ENCODE measurements at regions not wholly inside any gene's neighbourhood (a gene's known extent, or its start where the extent isn't known, plus 50 kb on each side); places are given as distances from the start of the nearest gene placed in this dataset.
"Not testable (repeated sequence)": the region's sequence is repeated elsewhere in the genome, so short reads cannot be mapped to it uniquely, and the experiment has no call there.

GRCh38 chr22:22817468-22818201 lies 70.0 kb upstream of the IGLL5 start:
- no peak overlapping the region for H3K9ac ChIP-seq (ENCODE audit: low read length)
- no peak overlapping the region for H3K27ac ChIP-seq (ENCODE audit: low read length)
- H3K27me3 ChIP-seq (ENCODE audit: control insufficient read depth, insufficient read depth, low read length): peaks cover 27% of the 10 kb centered on the region
- H3K4me3 ChIP-seq (ENCODE audit: low read length): no peak overlapping the region
- no peaks in the 10 kb centered on the region for H3K9me3 ChIP-seq (ENCODE audit: control insufficient read depth, low read depth, low read length)
- no peaks in the 10 kb centered on the region for H3K4me1 ChIP-seq (ENCODE audit: control insufficient read depth, low read depth, low read length)
- H3K36me3 ChIP-seq (ENCODE audit: control insufficient read depth, low read depth, low read length): no peaks in the 10 kb centered on the region

- H3K36me3 ChIP-seq (ENCODE audit: control insufficient read depth, low read depth, low read length): no peaks in the 10 kb centered on the region
- H3K27ac ChIP-seq (ENCODE audit: low read length): no peak overlapping the region
- peaks cover 22% of the 10 kb centered on the region for H3K27me3 ChIP-seq (ENCODE audit: control insufficient read depth, insufficient read depth, low read length)
- H3K9me3 ChIP-seq (ENCODE audit: control insufficient read depth, low read depth, low read length): no peaks in the 10 kb centered on the region
- H3K9ac ChIP-seq (ENCODE audit: low read length): no peak overlapping the region
- H3K4me3 ChIP-seq (ENCODE audit: low read length): no peak overlapping the region
- H3K4me1 ChIP-seq (ENCODE audit: control insufficient read depth, low read depth, low read length): no peaks in the 10 kb centered on the region
Observed at GRCh38 chr22:22818202-22818538, 69.4 kb upstream of the IGLL5 start.

- Histone ChIP-seq H3K4me3 (ENCODE audit: low read length) (no peak overlapping the region), H3K9ac (ENCODE audit: low read length) (no peak overlapping the region)
Observed at GRCh38 chr22:22818861-22819855, 68.5 kb upstream of the IGLL5 start.

GRCh38 chr22:22820076-22820475 lies 67.5 kb upstream of the IGLL5 start:
- H3K9ac ChIP-seq (ENCODE audit: low read length): no peak overlapping the region
- no peaks in the 10 kb centered on the region for H3K4me1 ChIP-seq (ENCODE audit: control insufficient read depth, low read depth, low read length)
- H3K27me3 ChIP-seq (ENCODE audit: control insufficient read depth, insufficient read depth, low read length): peaks cover 20% of the 10 kb centered on the region
- H3K4me3 ChIP-seq (ENCODE audit: low read length): no peak overlapping the region
- no peaks in the 10 kb centered on the region for H3K9me3 ChIP-seq (ENCODE audit: control insufficient read depth, low read depth, low read length)
- H3K36me3 ChIP-seq (ENCODE audit: control insufficient read depth, low read depth, low read length): no peaks in the 10 kb centered on the region
- H3K27ac ChIP-seq (ENCODE audit: low read length): no peak overlapping the region

More at GRCh38 chr22:22818861-22819855, 68.5 kb upstream of the IGLL5 start:
- Histone ChIP-seq H3K9me3 (ENCODE audit: control insufficient read depth, low read depth, low read length) (no peaks in the 10 kb centered on the region), H3K27ac (ENCODE audit: low read length) (no peak overlapping the region), H3K36me3 (ENCODE audit: control insufficient read depth, low read depth, low read length) (no peaks in the 10 kb centered on the region), H3K27me3 (ENCODE audit: control insufficient read depth, insufficient read depth, low read length) (peaks cover 20% of the 10 kb centered on the region), H3K4me1 (ENCODE audit: control insufficient read depth, low read depth, low read length) (no peaks in the 10 kb centered on the region)

- no peaks in the 10 kb centered on the region for H3K36me3 ChIP-seq (ENCODE audit: control insufficient read depth, low read depth, low read length)
- no peak overlapping the region for H3K27ac ChIP-seq (ENCODE audit: low read length)
- H3K9ac ChIP-seq (ENCODE audit: low read length): no peak overlapping the region
- no peaks in the 10 kb centered on the region for H3K9me3 ChIP-seq (ENCODE audit: control insufficient read depth, low read depth, low read length)
- H3K4me1 ChIP-seq (ENCODE audit: control insufficient read depth, low read depth, low read length): no peaks in the 10 kb centered on the region
- peaks cover 19% of the 10 kb centered on the region for H3K27me3 ChIP-seq (ENCODE audit: control insufficient read depth, insufficient read depth, low read length)
- H3K4me3 ChIP-seq (ENCODE audit: low read length): no peak overlapping the region
Observed at GRCh38 chr22:22820626-22821025, 67.0 kb upstream of the IGLL5 start.

- Histone ChIP-seq H3K27ac (ENCODE audit: low read length) (no peak overlapping the region), H3K4me1 (ENCODE audit: control insufficient read depth, low read depth, low read length) (no peaks in the 10 kb centered on the region), H3K4me3 (ENCODE audit: low read length) (no peak overlapping the region), H3K27me3 (ENCODE audit: control insufficient read depth, insufficient read depth, low read length) (peaks cover 12% of the 10 kb centered on the region), H3K36me3 (ENCODE audit: control insufficient read depth, low read depth, low read length) (no peaks in the 10 kb centered on the region), H3K9me3 (ENCODE audit: control insufficient read depth, low read depth, low read length) (no peaks in the 10 kb centered on the region), H3K9ac (ENCODE audit: low read length) (no peak overlapping the region)
Observed at GRCh38 chr22:22821340-22821739, 66.3 kb upstream of the IGLL5 start.

GRCh38 chr22:22822106-22822505 lies 65.5 kb upstream of the IGLL5 start:
- no peak overlapping the region for H3K9ac ChIP-seq (ENCODE audit: low read length)
- H3K27me3 ChIP-seq (ENCODE audit: control insufficient read depth, insufficient read depth, low read length): peaks cover 6% of the 10 kb centered on the region
- H3K4me3 ChIP-seq (ENCODE audit: low read length): no peak overlapping the region
- no peak overlapping the region for H3K27ac ChIP-seq (ENCODE audit: low read length)
- no peaks in the 10 kb centered on the region for H3K9me3 ChIP-seq (ENCODE audit: control insufficient read depth, low read depth, low read length)
- H3K4me1 ChIP-seq (ENCODE audit: control insufficient read depth, low read depth, low read length): no peaks in the 10 kb centered on the region
- H3K36me3 ChIP-seq (ENCODE audit: control insufficient read depth, low read depth, low read length): no peaks in the 10 kb centered on the region

GRCh38 chr22:22822553-22822952 lies 65.1 kb upstream of the IGLL5 start:
- not testable (repeated sequence) for H3K9ac ChIP-seq (ENCODE audit: low read length); H3K36me3 ChIP-seq (ENCODE audit: control insufficient read depth, low read depth, low read length); H3K4me1 ChIP-seq (ENCODE audit: control insufficient read depth, low read depth, low read length); H3K27ac ChIP-seq (ENCODE audit: low read length); H3K9me3 ChIP-seq (ENCODE audit: control insufficient read depth, low read depth, low read length); H3K4me3 ChIP-seq (ENCODE audit: low read length); H3K27me3 ChIP-seq (ENCODE audit: control insufficient read depth, insufficient read depth, low read length)

- Histone ChIP-seq H3K27ac (ENCODE audit: low read length) (no peak overlapping the region), H3K4me1 (ENCODE audit: control insufficient read depth, low read depth, low read length) (no peaks in the 10 kb centered on the region), H3K9me3 (ENCODE audit: control insufficient read depth, low read depth, low read length) (no peaks in the 10 kb centered on the region), H3K4me3 (ENCODE audit: low read length) (no peak overlapping the region), H3K27me3 (ENCODE audit: control insufficient read depth, insufficient read depth, low read length) (peaks cover 6% of the 10 kb centered on the region), H3K9ac (ENCODE audit: low read length) (no peak overlapping the region), H3K36me3 (ENCODE audit: control insufficient read depth, low read depth, low read length) (no peaks in the 10 kb centered on the region)
Observed at GRCh38 chr22:22823131-22823810, 64.3 kb upstream of the IGLL5 start.

GRCh38 chr22:22824340-22825212 lies 63.0 kb upstream of the IGLL5 start:
- Histone ChIP-seq H3K36me3 (ENCODE audit: control insufficient read depth, low read depth, low read length) (no peaks in the 10 kb centered on the region), H3K4me1 (ENCODE audit: control insufficient read depth, low read depth, low read length) (no peaks in the 10 kb centered on the region), H3K4me3 (ENCODE audit: low read length) (no peak overlapping the region), H3K9me3 (ENCODE audit: control insufficient read depth, low read depth, low read length) (no peaks in the 10 kb centered on the region), H3K27me3 (ENCODE audit: control insufficient read depth, insufficient read depth, low read length) (peaks cover 6% of the 10 kb centered on the region), H3K9ac (ENCODE audit: low read length) (no peak overlapping the region), H3K27ac (ENCODE audit: low read length) (no peak overlapping the region)

- no peaks in the 10 kb centered on the region for H3K4me1 ChIP-seq (ENCODE audit: control insufficient read depth, low read depth, low read length)
Observed at GRCh38 chr22:22825213-22825593, 62.4 kb upstream of the IGLL5 start.

More at GRCh38 chr22:22825213-22825593, 62.4 kb upstream of the IGLL5 start:
- Histone ChIP-seq H3K27ac (ENCODE audit: low read length) (no peak overlapping the region), H3K36me3 (ENCODE audit: control insufficient read depth, low read depth, low read length) (no peaks in the 10 kb centered on the region), H3K9ac (ENCODE audit: low read length) (no peak overlapping the region), H3K4me3 (ENCODE audit: low read length) (no peak overlapping the region), H3K9me3 (ENCODE audit: control insufficient read depth, low read depth, low read length) (peaks cover 2% of the 10 kb centered on the region), H3K27me3 (ENCODE audit: control insufficient read depth, insufficient read depth, low read length) (peaks cover 12% of the 10 kb centered on the region)
